Activated naive CD4-positive, alpha-beta T cell treated with anti-CD3 and anti-CD28 coated beads, Interleukin-2, amount 10 ng/mL, durations not matched to agents 7 days and 5 days (primary cell): ENCODE measurements at regions not wholly inside any gene's neighbourhood (a gene's known extent, or its start where the extent isn't known, plus 50 kb on each side); places are given as distances from the start of the nearest gene placed in this dataset.

Source experiments
- CTCF ChIA-PET: fragments of 350-600 bp; sonication (Branson Sonifier 250); formaldehyde crosslinking; loops from one replicate; lab custom pipeline; 2021; ENCODE audit warnings: antibody characterized with exemption; lab: Charles Lee
- DNase-seq: peaks from one replicate; pipeline ENCODE4 v3.0.0-alpha.2; 2020
- H3K27ac Mint-ChIP-seq: one replicate; pipeline ENCODE4 v1.8.0; 2021; ENCODE audit warnings: mild to moderate bottlenecking, moderate library complexity, mixed read lengths
- H3K27me3 Mint-ChIP-seq: one replicate; pipeline ENCODE4 v1.8.0; 2021; ENCODE audit warnings: mild to moderate bottlenecking, mixed read lengths
- H3K36me3 Mint-ChIP-seq: one replicate; pipeline ENCODE4 v1.8.0; 2021; ENCODE audit warnings: mixed read lengths
- H3K4me1 Mint-ChIP-seq: one replicate; pipeline ENCODE4 v1.8.0; 2021; ENCODE audit warnings: mixed read lengths
- H3K4me3 Mint-ChIP-seq: one replicate; pipeline ENCODE4 v1.8.0; 2021; ENCODE audit warnings: mild to moderate bottlenecking, moderate library complexity, mixed read lengths
- H3K9me3 Mint-ChIP-seq: one replicate; pipeline ENCODE4 v1.8.0; 2021; ENCODE audit warnings: mixed read lengths

DNA sequence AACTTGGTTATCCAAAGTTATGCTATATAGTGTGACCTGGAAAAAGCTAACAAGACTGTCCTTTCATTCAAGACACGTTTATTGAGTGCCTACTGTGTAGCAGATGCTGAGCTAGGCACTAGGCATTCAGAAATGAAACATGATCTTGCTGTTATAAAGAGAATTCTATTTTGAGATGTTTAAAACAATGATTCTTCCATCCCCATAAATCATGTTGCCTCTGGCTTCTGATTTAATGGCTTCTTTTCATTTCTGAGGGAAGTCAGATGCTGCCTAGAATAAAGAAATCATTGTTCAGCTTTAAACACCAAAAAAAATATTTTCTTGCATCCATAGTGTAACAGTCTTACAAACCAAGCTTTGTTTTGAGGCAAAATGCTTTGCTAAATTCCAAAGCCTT lies 620.9 kb upstream of the UBE2E2 start:
- Mint-ChIP-seq H3K27me3 (no peaks in the 10 kb centered on the region), H3K36me3 (no peaks in the 10 kb centered on the region), H3K27ac (no peak overlapping the region), H3K4me1 (no peaks in the 10 kb centered on the region), H3K4me3 (no peak overlapping the region), H3K9me3 (no peaks in the 10 kb centered on the region)
- CTCF ChIA-PET = no interaction called here
- no peak for DNase-seq

DNA sequence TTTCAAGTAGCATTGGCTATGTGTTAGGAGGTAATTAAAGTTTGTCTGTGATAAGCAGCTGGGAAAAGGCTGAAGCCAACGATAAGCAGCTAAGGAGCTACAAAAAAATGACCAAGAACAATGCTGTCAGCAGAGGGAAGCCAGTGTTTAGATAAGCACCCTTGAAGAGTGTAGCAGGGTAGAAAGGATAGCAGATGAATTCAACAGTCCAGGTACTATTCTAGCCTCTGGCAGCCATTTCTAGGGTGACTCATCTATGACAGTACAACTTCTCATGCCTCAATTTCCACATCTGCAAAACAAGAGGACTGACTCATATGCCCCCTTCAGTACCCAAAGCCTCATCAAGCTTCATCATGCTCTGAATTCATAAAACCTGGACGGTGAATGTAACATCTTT lies 617.6 kb upstream of the UBE2E2 start:
- Mint-ChIP-seq H3K9me3 (no peaks in the 10 kb centered on the region), H3K36me3 (no peaks in the 10 kb centered on the region), H3K4me3 (no peak overlapping the region), H3K4me1 (no peaks in the 10 kb centered on the region), H3K27ac (no peak overlapping the region), H3K27me3 (no peaks in the 10 kb centered on the region)
- no peak for DNase-seq
- CTCF ChIA-PET = interaction anchor here (1.3 to 1.4 kb wide), 2 partner anchors 8 to 21 kb away, joined by 3 to 6 read pairs; no protein-coding TSS in a partner anchor

DNA sequence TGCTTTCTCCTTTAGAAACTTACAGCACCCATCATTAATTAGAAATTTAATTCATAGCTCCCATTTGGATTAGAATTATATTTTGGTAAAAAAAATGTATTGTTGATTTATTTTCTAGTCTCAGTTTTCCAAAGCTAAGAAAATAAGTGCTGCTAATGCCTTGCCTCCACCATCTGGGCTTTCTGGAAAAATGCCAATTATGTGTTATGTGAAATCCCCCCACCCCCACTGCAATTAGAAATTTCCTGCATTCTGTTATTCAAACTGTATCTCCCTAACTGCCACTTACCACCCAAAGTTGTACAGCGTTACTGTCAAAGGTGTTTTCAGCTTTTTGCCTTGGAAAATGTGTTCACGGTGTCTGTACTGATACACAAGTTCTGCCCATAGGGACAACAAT lies 617.2 kb upstream of the UBE2E2 start:
- Mint-ChIP-seq H3K27ac (no peak overlapping the region), H3K4me3 (no peak overlapping the region), H3K36me3 (no peaks in the 10 kb centered on the region), H3K9me3 (no peaks in the 10 kb centered on the region), H3K4me1 (no peaks in the 10 kb centered on the region), H3K27me3 (no peaks in the 10 kb centered on the region)
- CTCF ChIA-PET = interaction anchor here (1.3 to 1.4 kb wide), 2 partner anchors 8 to 21 kb away, joined by 3 to 6 read pairs; no protein-coding TSS in a partner anchor
- DNase-seq = no peak

DNA sequence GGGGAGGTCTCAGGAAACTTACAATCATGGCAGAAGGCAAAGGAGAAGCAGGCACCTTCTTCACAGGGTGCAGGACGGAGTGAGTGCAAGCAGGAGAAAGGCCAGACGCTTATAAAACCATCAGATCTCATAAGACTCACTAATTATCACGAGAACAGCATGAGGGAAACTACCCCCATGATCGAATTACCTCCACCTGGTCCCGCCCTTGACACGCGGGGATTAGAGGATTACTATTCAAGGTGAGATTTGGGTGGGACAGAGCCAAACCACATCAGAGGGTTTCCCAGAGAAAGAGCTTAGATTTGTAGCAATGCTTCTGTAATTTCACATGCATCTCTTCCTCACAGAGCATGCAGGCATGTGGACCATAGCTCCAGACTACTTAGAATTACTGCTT lies 615.7 kb upstream of the UBE2E2 start:
- Mint-ChIP-seq H3K9me3 (no peaks in the 10 kb centered on the region), H3K4me3 (no peak overlapping the region), H3K4me1 (no peaks in the 10 kb centered on the region), H3K27ac (no peak overlapping the region), H3K36me3 (no peaks in the 10 kb centered on the region), H3K27me3 (no peaks in the 10 kb centered on the region)
- no peak for DNase-seq
- CTCF ChIA-PET = no interaction called here

DNA sequence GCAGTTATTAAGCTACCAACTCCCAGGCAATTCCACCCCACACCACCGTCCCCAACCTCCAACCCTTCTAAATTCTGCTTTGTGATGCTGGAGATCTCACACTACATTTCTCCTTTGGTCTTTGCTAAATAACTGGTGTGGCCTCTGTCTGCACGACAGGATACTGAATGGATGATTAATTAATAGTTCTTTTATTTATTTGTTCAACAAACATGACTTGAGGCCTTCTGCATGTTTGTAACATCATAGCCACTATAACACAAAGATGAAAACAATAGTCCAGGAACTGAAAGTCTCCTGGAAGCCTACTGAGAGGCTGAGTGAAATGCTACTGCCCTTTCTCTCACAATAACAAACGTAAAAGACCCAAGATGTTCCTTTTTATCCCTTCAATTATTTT lies 609.5 kb upstream of the UBE2E2 start:
- Mint-ChIP-seq H3K36me3 (no peaks in the 10 kb centered on the region), H3K27me3 (no peaks in the 10 kb centered on the region), H3K4me3 (no peak overlapping the region), H3K27ac (no peak overlapping the region), H3K4me1 (no peaks in the 10 kb centered on the region), H3K9me3 (no peaks in the 10 kb centered on the region)
- CTCF ChIA-PET = no interaction called here
- no peak for DNase-seq

DNA sequence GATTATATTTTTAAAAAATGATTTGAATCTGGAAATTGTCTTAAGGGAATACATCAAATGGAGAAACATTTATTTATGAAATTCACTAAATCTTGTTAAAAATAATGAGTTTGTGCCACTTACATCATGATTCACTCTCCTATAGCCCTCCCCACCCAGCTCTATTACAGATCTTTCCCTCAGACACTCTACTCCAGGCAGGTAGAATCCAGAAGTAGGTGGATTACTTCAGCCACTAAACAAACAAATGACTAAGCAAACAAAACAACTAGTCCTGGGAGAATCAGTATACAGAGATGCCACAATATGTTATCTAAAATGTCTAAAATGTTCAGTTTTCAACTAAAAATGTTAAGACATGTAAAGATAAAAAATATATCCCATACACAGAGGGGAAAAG lies 608.1 kb upstream of the UBE2E2 start:
- Mint-ChIP-seq H3K4me1 (no peaks in the 10 kb centered on the region), H3K27ac (no peak overlapping the region), H3K27me3 (no peaks in the 10 kb centered on the region), H3K4me3 (no peak overlapping the region), H3K36me3 (no peaks in the 10 kb centered on the region), H3K9me3 (no peaks in the 10 kb centered on the region)
- no peak for DNase-seq
- CTCF ChIA-PET = no interaction called here

GRCh38 chr3:22606461-22606860 lies 596.7 kb upstream of the UBE2E2 start:
- no peaks in the 10 kb centered on the region for H3K9me3 Mint-ChIP-seq
- DNase-seq = no peak

DNA sequence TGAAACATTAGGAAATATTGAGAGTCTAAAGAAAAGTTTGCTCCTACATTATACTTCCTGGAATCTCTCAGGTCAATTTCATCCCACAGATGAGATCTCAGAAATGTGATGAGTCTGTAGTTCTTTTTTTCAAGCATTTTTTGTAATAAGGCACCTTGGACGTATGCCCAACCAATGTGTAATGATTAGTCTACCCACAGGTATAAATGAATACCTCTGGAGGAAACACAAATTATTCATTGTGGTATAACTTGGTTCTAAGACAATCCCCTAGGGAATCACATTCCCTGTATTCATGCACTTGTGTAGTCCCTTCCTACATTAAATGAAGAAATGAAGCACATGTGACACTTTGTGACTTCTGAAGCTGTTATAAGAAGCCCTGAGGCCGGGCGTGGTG lies 596.2 kb upstream of the UBE2E2 start:
- Mint-ChIP-seq H3K9me3 (no peaks in the 10 kb centered on the region), H3K27me3 (no peaks in the 10 kb centered on the region), H3K4me1 (no peaks in the 10 kb centered on the region), H3K4me3 (no peak overlapping the region), H3K27ac (no peak overlapping the region), H3K36me3 (no peaks in the 10 kb centered on the region)
- no peak for DNase-seq
- CTCF ChIA-PET = no interaction called here

More at GRCh38 chr3:22606461-22606860, 596.7 kb upstream of the UBE2E2 start:
- Mint-ChIP-seq H3K4me3 (no peak overlapping the region), H3K36me3 (no peaks in the 10 kb centered on the region), H3K4me1 (no peaks in the 10 kb centered on the region), H3K27me3 (no peaks in the 10 kb centered on the region), H3K27ac (no peak overlapping the region)
- CTCF ChIA-PET = no interaction called here

GRCh38 chr3:22608093-22608492 lies 595.0 kb upstream of the UBE2E2 start:
- no peak for DNase-seq
- CTCF ChIA-PET = no interaction called here
- Mint-ChIP-seq H3K27ac (no peak overlapping the region), H3K4me1 (no peaks in the 10 kb centered on the region), H3K4me3 (no peak overlapping the region), H3K27me3 (no peaks in the 10 kb centered on the region), H3K36me3 (no peaks in the 10 kb centered on the region), H3K9me3 (no peaks in the 10 kb centered on the region)

DNA sequence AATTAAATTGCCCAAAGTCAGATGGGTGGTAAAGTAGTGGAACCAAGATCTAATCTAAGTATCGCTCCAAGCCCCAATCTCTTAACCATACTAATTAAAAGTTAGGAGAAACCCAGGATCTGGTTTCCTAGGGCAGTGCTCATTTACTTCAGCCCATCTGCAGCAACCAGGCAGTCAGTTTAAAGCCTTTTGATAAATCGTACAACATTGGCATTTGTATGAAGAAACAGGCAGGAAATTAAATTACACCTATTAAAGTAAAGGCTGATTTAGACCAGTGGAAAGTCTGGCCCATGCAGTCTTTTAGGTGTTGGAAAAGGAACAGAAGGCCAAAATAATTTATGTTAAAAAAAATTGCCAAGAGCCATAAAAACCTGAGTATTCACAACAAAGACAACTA lies 594.4 kb upstream of the UBE2E2 start:
- no peaks in the 10 kb centered on the region for H3K36me3 Mint-ChIP-seq
- no peak overlapping the region for H3K4me3 Mint-ChIP-seq
- H3K27ac Mint-ChIP-seq = no peak overlapping the region
- no peak for DNase-seq
- no peaks in the 10 kb centered on the region for H3K27me3 Mint-ChIP-seq
- no peaks in the 10 kb centered on the region for H3K9me3 Mint-ChIP-seq
- CTCF ChIA-PET = no interaction called here
- no peaks in the 10 kb centered on the region for H3K4me1 Mint-ChIP-seq

- Mint-ChIP-seq H3K27me3 (no peaks in the 10 kb centered on the region), H3K27ac (no peak overlapping the region), H3K9me3 (no peaks in the 10 kb centered on the region), H3K4me1 (no peaks in the 10 kb centered on the region), H3K36me3 (no peaks in the 10 kb centered on the region), H3K4me3 (no peak overlapping the region)
- CTCF ChIA-PET = no interaction called here
- DNase-seq = no peak
Measured at GRCh38 chr3:22609139-22609538, 594.0 kb upstream of the UBE2E2 start.

GRCh38 chr3:22612927-22613326 lies 590.2 kb upstream of the UBE2E2 start:
- Mint-ChIP-seq H3K36me3 (no peaks in the 10 kb centered on the region), H3K4me1 (no peaks in the 10 kb centered on the region), H3K27ac (no peak overlapping the region), H3K9me3 (no peaks in the 10 kb centered on the region), H3K4me3 (no peak overlapping the region), H3K27me3 (no peaks in the 10 kb centered on the region)
- CTCF ChIA-PET = no interaction called here
- DNase-seq = no peak

- H3K27me3 Mint-ChIP-seq = no peaks in the 10 kb centered on the region
- no peak overlapping the region for H3K4me3 Mint-ChIP-seq
- H3K27ac Mint-ChIP-seq = no peak overlapping the region
- DNase-seq = no peak
- no peaks in the 10 kb centered on the region for H3K36me3 Mint-ChIP-seq
- no peaks in the 10 kb centered on the region for H3K9me3 Mint-ChIP-seq
- CTCF ChIA-PET = no interaction called here
- H3K4me1 Mint-ChIP-seq = no peaks in the 10 kb centered on the region
Measured at GRCh38 chr3:22615790-22616189, 587.3 kb upstream of the UBE2E2 start.

GRCh38 chr3:22617372-22617771 lies 585.8 kb upstream of the UBE2E2 start:
- no peaks in the 10 kb centered on the region for H3K4me1 Mint-ChIP-seq
- H3K9me3 Mint-ChIP-seq = no peaks in the 10 kb centered on the region
- no peak overlapping the region for H3K27ac Mint-ChIP-seq
- no peak overlapping the region for H3K4me3 Mint-ChIP-seq
- no peak for DNase-seq
- H3K27me3 Mint-ChIP-seq = no peaks in the 10 kb centered on the region
- no peaks in the 10 kb centered on the region for H3K36me3 Mint-ChIP-seq
- CTCF ChIA-PET = no interaction called here

DNA sequence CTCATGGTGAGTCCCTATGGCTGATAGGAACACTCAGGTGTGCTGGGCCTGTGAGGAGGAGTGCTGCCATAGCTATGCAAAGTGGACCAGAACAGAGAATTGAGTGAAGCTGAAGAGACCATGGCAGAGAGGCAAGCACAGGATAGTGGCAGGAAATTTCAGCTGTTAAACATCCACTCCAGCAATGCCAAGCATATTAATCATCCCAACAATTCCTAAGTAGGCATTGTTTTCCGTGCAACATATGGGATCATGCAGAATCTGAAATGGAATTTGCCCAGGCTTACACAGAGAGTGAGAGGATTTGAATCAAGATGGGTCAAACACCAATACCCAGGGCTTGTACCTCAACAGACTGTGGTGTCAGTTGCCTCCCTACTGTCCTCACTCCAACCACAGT lies 582.6 kb upstream of the UBE2E2 start:
- no peak for DNase-seq
- Mint-ChIP-seq H3K4me3 (no peak overlapping the region), H3K27me3 (no peaks in the 10 kb centered on the region), H3K27ac (no peak overlapping the region), H3K9me3 (peaks cover 4% of the 10 kb centered on the region), H3K4me1 (no peaks in the 10 kb centered on the region), H3K36me3 (no peaks in the 10 kb centered on the region)
- CTCF ChIA-PET = no interaction called here

- H3K9me3 Mint-ChIP-seq = peaks cover 4% of the 10 kb centered on the region
- no peaks in the 10 kb centered on the region for H3K4me1 Mint-ChIP-seq
- no peaks in the 10 kb centered on the region for H3K27me3 Mint-ChIP-seq
- DNase-seq = no peak
- H3K27ac Mint-ChIP-seq = no peak overlapping the region
- H3K36me3 Mint-ChIP-seq = no peaks in the 10 kb centered on the region
- no peak overlapping the region for H3K4me3 Mint-ChIP-seq
- CTCF ChIA-PET = no interaction called here
Measured at GRCh38 chr3:22621205-22621809, 581.8 kb upstream of the UBE2E2 start.
